GM23248 (cell line): ENCODE measurements at regions not wholly inside any gene's neighbourhood (a gene's known extent, or its start where the extent isn't known, plus 50 kb on each side); places are given as distances from the start of the nearest gene placed in this dataset.

ENCODE experiments used
- EZH2 ChIP-seq: fragments of 200-600 bp; sonication (generic); IDR thresholded peaks from 2 replicates; pipeline ENCODE4 v1.6.1; 2018; ENCODE audit warnings: antibody characterized with exemption, mild to moderate bottlenecking; ENCODE audit not compliant: insufficient read depth, poor library complexity, severe bottlenecking
- EZH2phosphoT487 ChIP-seq: fragments of 200-600 bp; sonication (generic); IDR thresholded peaks from 2 replicates; pipeline ENCODE4 v1.6.1; 2018; ENCODE audit warnings: antibody characterized with exemption, moderate library complexity, mild to moderate bottlenecking, low read depth; ENCODE audit not compliant: insufficient read depth

DNA sequence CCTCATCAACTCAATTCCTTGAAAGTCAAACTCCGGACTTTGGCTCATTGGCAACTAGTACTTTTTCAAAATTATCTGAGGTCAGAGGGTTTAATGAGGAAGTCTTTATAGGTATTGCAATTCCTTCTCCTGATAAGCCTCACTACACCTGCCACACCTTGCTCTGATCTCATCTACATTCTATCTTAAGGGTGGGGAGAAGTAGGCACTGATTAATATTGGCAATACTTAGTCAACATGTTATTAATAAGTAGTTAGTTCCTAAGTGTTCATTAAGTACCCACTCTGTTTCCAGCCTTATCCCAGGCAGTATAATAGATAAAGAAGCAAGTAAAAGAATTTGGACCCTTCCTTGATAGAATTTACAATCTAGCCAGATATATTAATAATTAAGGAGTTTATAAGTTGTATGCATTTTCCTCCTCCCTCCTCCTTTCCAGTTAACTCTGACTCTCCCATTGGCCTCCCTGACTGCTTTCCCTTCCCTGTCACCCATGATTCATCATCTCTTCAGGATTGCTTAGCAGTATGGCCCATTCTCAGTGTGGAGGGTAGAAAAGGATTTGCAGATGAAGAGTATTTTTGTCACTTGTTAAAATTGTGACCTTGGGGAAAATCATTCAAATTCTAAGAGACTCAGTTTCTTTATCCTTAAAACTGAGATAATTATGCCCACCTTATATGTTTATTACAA lies 231.0 kb upstream of the ATP2B1 start:
- TF ChIP-seq EZH2 (no peak), EZH2phosphoT487 (no peak)
